ENCODE measurements at regions not wholly inside any gene's neighbourhood (a gene's known extent, or its start where the extent isn't known, plus 50 kb on each side); places are given as distances from the start of the nearest gene placed in this dataset.

- TF ChIP-seq POLR2A (IDR thresholded peaks at IDR 0.05), result no peak
- TF ChIP-seq CTCF (IDR thresholded peaks at IDR 0.05), result no peak
- TF ChIP-seq POLR2AphosphoS5 (IDR thresholded peaks at IDR 0.05), result no peak
Measured at GRCh38 chr2:242047963-242048362, 178.4 kb downstream of the RTP5 start.
